ENCODE measurements at regions not wholly inside any gene's neighbourhood (a gene's known extent, or its start where the extent isn't known, plus 50 kb on each side); places are given as distances from the start of the nearest gene placed in this dataset.

- no peaks in the 10 kb centered on the region for H3K9me2 ChIP-seq (ENCODE audit: insufficient read depth)
These were observed 183.9 kb downstream of the PTPRU start for GRCh38 chr1:29420202-29420601.

GRCh38 chr1:29417971-29418370, 181.6 kb downstream of the PTPRU start:
- H3K4me2 ChIP-seq (ENCODE audit: low read length): no peak overlapping the region
- H4K20me1 ChIP-seq (ENCODE audit: insufficient read depth): no peaks in the 10 kb centered on the region
- intact Hi-C loops (cut with micrococcal nuclease): loop anchor here (5.0 kb wide), 1 partner anchor 171 kb away; no protein-coding TSS in a partner anchor
- peaks cover 8% of the 10 kb centered on the region; the same call in 1 of the 2 replicates for H3K27me3 ChIP-seq (ENCODE audit: insufficient read depth, low read length)
- no peaks in the 10 kb centered on the region for H3K9me3 ChIP-seq (ENCODE audit: control insufficient read depth in 1 of 2, insufficient read depth in 1 of 2, low read depth in 1 of 2, low read length in 2 of 2)
- RAD21 ChIA-PET (ENCODE audit: low non-redundant PET in 1 of 2, low total read pairs in 2 of 2, uncharacterized antibody in 2 of 2, unreplicated experiment in 2 of 2): no interaction called here
- H2AFZ ChIP-seq (ENCODE audit: low read depth, low read length, poor library complexity, severe bottlenecking): no peak overlapping the region
- H3K4me1 ChIP-seq (ENCODE audit: control insufficient read depth in 1 of 2, insufficient read depth in 2 of 2, low read length in 2 of 2): 0 out of 4 replicates have a peak, but pooled peaks cover 3 to 4% of the 10 kb centered on the region in 2 experiments
- POLR2A ChIA-PET: no interaction called here
- H3K9me2 ChIP-seq (ENCODE audit: insufficient read depth): no peaks in the 10 kb centered on the region
- no TSS peak for BruUV-seq (replicated peaks)
- no peak overlapping the region for H3K4me3 ChIP-seq (replicated peaks in 1 of 2; ENCODE audit: low read depth in 1 of 2, low read length in 2 of 2)
- H3K9ac ChIP-seq (ENCODE audit: low read length): no peak overlapping the region
- no peaks in the 10 kb centered on the region for H3K36me3 ChIP-seq (ENCODE audit: control insufficient read depth in 1 of 2, insufficient read depth in 2 of 2, low read length in 2 of 2)
- no peak overlapping the region for H3K27ac ChIP-seq (ENCODE audit: low read depth, low read length)
- ATAC-seq: no peak
- H3K79me2 ChIP-seq (ENCODE audit: insufficient read depth, low read length): no peaks in the 10 kb centered on the region
- CTCF ChIA-PET: no interaction called here
- no peak for DNase-seq (ENCODE audit: low read depth, low spot score)
- TF ChIP-seq CBX3 (IDR thresholded peaks at IDR 0.05; ENCODE audit: low read depth): no peak
- TF ChIP-seq SRF (IDR thresholded peaks at IDR 0.05; ENCODE audit: low read depth): no peak
- TF ChIP-seq SIN3A (IDR thresholded peaks at IDR 0.05; ENCODE audit: low read depth): no peak
- TF ChIP-seq EZH2phosphoT487 (IDR thresholded peaks at IDR 0.05; ENCODE audit: borderline replicate concordance): no peak
- TF ChIP-seq, protein P1, sequence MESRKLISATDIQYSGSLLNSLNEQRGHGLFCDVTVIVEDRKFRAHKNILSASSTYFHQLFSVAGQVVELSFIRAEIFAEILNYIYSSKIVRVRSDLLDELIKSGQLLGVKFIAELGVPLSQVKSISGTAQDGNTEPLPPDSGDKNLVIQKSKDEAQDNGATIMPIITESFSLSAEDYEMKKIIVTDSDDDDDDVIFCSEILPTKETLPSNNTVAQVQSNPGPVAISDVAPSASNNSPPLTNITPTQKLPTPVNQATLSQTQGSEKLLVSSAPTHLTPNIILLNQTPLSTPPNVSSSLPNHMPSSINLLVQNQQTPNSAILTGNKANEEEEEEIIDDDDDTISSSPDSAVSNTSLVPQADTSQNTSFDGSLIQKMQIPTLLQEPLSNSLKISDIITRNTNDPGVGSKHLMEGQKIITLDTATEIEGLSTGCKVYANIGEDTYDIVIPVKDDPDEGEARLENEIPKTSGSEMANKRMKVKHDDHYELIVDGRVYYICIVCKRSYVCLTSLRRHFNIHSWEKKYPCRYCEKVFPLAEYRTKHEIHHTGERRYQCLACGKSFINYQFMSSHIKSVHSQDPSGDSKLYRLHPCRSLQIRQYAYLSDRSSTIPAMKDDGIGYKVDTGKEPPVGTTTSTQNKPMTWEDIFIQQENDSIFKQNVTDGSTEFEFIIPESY (IDR thresholded peaks at IDR 0.05; ENCODE audit: extremely low read depth, insufficient replicate concordance, low read length): no peak
- TF ChIP-seq EGR1 (IDR thresholded peaks at IDR 0.05; ENCODE audit: low read depth): no peak
- no peak for TF ChIP-seq POLR2AphosphoS5 (IDR thresholded peaks at IDR 0.05; ENCODE audit: low read depth, low read length)
- TF ChIP-seq MAX (IDR thresholded peaks at IDR 0.05): no peak
- TF ChIP-seq RAD21 (IDR thresholded peaks at IDR 0.05; ENCODE audit: low read depth): no peak

More at GRCh38 chr1:29420202-29420601, 183.9 kb downstream of the PTPRU start:
- no TSS peak for BruUV-seq (replicated peaks)
- Histone ChIP-seq H3K9ac (ENCODE audit: low read length) (no peak overlapping the region), H3K27me3 (ENCODE audit: insufficient read depth, low read length) (peaks cover 10% of the 10 kb centered on the region; the same call in 1 of the 2 replicates), H3K36me3 (ENCODE audit: control insufficient read depth in 1 of 2, insufficient read depth in 2 of 2, low read length in 2 of 2) (no peaks in the 10 kb centered on the region), H3K27ac (ENCODE audit: low read depth, low read length) (no peak overlapping the region), H3K4me2 (ENCODE audit: low read length) (no peak overlapping the region), H4K20me1 (ENCODE audit: insufficient read depth) (no peaks in the 10 kb centered on the region), H3K79me2 (ENCODE audit: insufficient read depth, low read length) (no peaks in the 10 kb centered on the region), H3K9me3 (ENCODE audit: control insufficient read depth in 1 of 2, insufficient read depth in 1 of 2, low read depth in 1 of 2, low read length in 2 of 2) (no peaks in the 10 kb centered on the region), H3K4me1 (ENCODE audit: control insufficient read depth in 1 of 2, insufficient read depth in 2 of 2, low read length in 2 of 2) (0 out of 4 replicates have a peak, but pooled peaks cover 0 to 4% of the 10 kb centered on the region in 2 experiments), H2AFZ (ENCODE audit: low read depth, low read length, poor library complexity, severe bottlenecking) (no peak overlapping the region), H3K4me3 (replicated peaks in 1 of 2; ENCODE audit: low read depth in 1 of 2, low read length in 2 of 2) (no peak overlapping the region)
- ATAC-seq: no peak
- TF ChIP-seq ZFX (IDR thresholded peaks at IDR 0.05): no peak
- TF ChIP-seq SIN3A (IDR thresholded peaks at IDR 0.05; ENCODE audit: low read depth): no peak
- TF ChIP-seq ZNF274 (IDR thresholded peaks at IDR 0.05; ENCODE audit: low read depth, low read length): no peak
- no peak for TF ChIP-seq EZH2phosphoT487 (IDR thresholded peaks at IDR 0.05; ENCODE audit: borderline replicate concordance)
- TF ChIP-seq YY1 (IDR thresholded peaks at IDR 0.05; ENCODE audit: extremely low read depth, insufficient replicate concordance, low read depth, low read length): no peak
- TF ChIP-seq, protein P1 (IDR thresholded peaks at IDR 0.05; ENCODE audit: extremely low read depth, insufficient replicate concordance, low read length): no peak
- no peak for TF ChIP-seq TCF7L2 (IDR thresholded peaks at IDR 0.05; ENCODE audit: borderline replicate concordance, extremely low read depth, insufficient read depth, insufficient read length)
- no peak for DNase-seq (ENCODE audit: low read depth, low spot score)
- CTCF ChIA-PET: no interaction called here
- POLR2A ChIA-PET: no interaction called here
- intact Hi-C loops (cut with micrococcal nuclease): no loop called here
- RAD21 ChIA-PET (ENCODE audit: low non-redundant PET in 1 of 2, low total read pairs in 2 of 2, uncharacterized antibody in 2 of 2, unreplicated experiment in 2 of 2): no interaction called here

Measured in HCT116 (cell line).